ENCODE measurements at regions not wholly inside any gene's neighbourhood (a gene's known extent, or its start where the extent isn't known, plus 50 kb on each side); places are given as distances from the start of the nearest gene placed in this dataset.

DNA sequence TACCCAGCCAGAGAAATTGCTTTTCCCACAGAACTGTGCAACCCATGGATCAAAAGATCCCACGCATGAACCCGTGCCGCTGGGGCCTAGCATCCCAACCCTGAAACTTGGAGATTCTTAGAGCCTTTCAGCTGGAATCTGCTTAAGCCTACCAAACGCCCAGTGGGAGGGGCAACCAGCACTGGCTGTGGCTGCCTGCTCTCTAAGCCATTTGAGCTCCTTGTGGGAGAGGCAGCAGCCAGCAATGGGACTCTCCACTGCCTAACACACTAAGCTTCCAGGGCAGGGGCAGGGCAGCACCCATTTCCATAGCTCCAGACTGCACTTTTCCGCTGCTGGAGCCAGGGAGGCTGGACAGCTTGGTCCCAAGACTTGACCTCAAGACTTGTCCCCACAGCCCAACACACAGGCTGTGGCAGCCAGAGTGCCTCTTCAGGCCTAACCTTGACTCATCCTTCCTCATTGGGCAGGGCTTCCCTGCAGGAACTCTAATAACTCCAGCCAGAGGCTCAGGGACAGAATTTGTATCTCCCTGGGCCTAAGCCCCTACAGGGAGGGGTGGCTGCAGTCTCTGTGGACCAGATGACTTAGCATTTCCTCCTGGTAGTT, 437.4 kb downstream of the MTRR start:
- no peak for ATAC-seq (ENCODE audit: insufficient read depth, low FRiP score)
- Histone ChIP-seq H3K9ac (ENCODE audit: insufficient read depth in 1 of 2, low read length in 2 of 2) (no peak overlapping the region), H3K4me1 (ENCODE audit: control insufficient read depth in 5 of 5, insufficient read depth in 5 of 5, low read length in 5 of 5) (no peaks in the 10 kb centered on the region), H3K36me3 (ENCODE audit: control insufficient read depth in 4 of 4, insufficient read depth in 4 of 4, low read length in 4 of 4) (no peaks in the 10 kb centered on the region), H3K9me3 (ENCODE audit: control insufficient read depth in 4 of 4, insufficient read depth in 3 of 4, low read length in 3 of 4) (peaks cover 0 to 10% (median 5%) of the 10 kb centered on the region in 4 donors), H3K4me3 (no peak overlapping the region), H3K27me3 (ENCODE audit: control insufficient read depth in 3 of 3, insufficient read depth in 3 of 3, low read length in 2 of 3) (peaks cover 0 to 2% (median 0%) of the 10 kb centered on the region in 3 donors), H3K27ac (ENCODE audit: low read depth in 1 of 2, low read length in 1 of 2) (no peak overlapping the region)
- DNase-seq = no peak
- TF ChIP-seq, protein P1, sequence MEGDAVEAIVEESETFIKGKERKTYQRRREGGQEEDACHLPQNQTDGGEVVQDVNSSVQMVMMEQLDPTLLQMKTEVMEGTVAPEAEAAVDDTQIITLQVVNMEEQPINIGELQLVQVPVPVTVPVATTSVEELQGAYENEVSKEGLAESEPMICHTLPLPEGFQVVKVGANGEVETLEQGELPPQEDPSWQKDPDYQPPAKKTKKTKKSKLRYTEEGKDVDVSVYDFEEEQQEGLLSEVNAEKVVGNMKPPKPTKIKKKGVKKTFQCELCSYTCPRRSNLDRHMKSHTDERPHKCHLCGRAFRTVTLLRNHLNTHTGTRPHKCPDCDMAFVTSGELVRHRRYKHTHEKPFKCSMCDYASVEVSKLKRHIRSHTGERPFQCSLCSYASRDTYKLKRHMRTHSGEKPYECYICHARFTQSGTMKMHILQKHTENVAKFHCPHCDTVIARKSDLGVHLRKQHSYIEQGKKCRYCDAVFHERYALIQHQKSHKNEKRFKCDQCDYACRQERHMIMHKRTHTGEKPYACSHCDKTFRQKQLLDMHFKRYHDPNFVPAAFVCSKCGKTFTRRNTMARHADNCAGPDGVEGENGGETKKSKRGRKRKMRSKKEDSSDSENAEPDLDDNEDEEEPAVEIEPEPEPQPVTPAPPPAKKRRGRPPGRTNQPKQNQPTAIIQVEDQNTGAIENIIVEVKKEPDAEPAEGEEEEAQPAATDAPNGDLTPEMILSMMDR (IDR thresholded peaks at IDR 0.05; ENCODE audit: control extremely low read depth, extremely low read depth) = no peak
- 84 to 92% methylated on average over 5 of the region's 5 CpGs for WGBS, 2 donors

DNA sequence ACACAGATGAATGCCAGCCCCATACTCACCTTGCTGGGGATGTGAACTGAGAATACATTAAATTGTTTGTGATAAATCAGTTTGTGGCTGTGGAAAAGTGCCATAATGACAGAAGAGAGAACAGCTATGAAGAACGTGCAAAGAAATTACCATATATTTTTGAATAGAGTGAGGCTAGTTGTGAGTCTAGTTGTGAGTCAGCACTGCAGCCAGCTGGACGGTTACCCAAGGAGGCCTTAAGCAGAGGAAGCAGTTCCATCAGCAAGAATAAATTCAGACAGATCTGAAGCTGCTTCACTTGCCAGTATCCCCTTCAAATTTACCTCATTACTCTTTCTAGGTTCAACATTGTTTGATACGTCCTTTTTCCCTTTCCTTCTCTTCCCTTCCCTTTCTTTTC, 446.0 kb downstream of the MTRR start:
- H3K27me3 ChIP-seq (ENCODE audit: control insufficient read depth in 3 of 3, insufficient read depth in 3 of 3, low read length in 2 of 3) = no peaks in the 10 kb centered on the region
- no peak overlapping the region for H3K4me3 ChIP-seq
- H3K36me3 ChIP-seq (ENCODE audit: control insufficient read depth in 4 of 4, insufficient read depth in 4 of 4, low read length in 4 of 4) = no peaks in the 10 kb centered on the region
- H3K27ac ChIP-seq (ENCODE audit: low read depth in 1 of 2, low read length in 1 of 2) = no peak overlapping the region
- no peak for ATAC-seq (ENCODE audit: insufficient read depth, low FRiP score)
- TF ChIP-seq, protein P1 (IDR thresholded peaks at IDR 0.05; ENCODE audit: control extremely low read depth, extremely low read depth) = no peak
- H3K9ac ChIP-seq (ENCODE audit: insufficient read depth in 1 of 2, low read length in 2 of 2) = no peak overlapping the region
- no peaks in the 10 kb centered on the region for H3K4me1 ChIP-seq (ENCODE audit: control insufficient read depth in 5 of 5, insufficient read depth in 5 of 5, low read length in 5 of 5)
- DNase-seq = no peak
- H3K9me3 ChIP-seq (ENCODE audit: control insufficient read depth in 4 of 4, insufficient read depth in 3 of 4, low read length in 3 of 4) = peaks cover 0 to 4% (median under 1%) of the 10 kb centered on the region in 4 donors
- 63 to 67% methylated on average over 3 of the region's 3 CpGs for WGBS, 2 donors

DNA sequence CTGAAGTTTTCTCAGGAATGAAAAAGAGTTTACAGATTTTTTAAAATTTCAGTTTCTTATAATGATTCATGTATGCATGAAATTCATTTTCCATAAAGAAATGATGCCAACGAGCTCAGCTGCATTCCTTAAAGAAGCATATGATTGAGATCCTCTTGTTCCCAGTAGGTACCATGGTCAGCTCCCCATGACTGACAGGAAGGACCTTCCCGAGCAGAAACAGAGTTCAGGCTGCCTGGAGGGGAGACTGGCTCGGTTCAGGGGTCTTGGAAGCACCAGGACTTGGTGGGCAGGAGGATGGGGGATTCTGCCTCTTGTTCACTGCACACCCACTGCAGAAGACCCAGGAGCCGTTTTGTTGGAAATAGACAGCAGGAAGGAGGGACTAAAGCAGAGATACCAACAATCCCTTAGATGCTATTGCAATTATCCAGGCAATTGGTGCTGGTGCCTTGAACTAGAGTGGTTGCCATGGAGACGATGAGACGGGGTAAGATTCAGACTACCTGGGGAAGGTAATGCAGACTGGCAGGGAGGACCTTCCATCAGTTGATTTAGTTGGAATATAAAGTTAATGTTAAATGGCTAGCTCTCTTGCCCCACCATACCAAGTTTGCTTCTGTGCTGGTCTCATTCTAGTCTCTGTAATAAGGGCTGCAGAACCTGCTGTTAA, 447.8 kb downstream of the MTRR start:
- Histone ChIP-seq H3K27me3 (ENCODE audit: control insufficient read depth in 3 of 3, insufficient read depth in 3 of 3, low read length in 2 of 3) (no peaks in the 10 kb centered on the region), H3K4me3 (no peak overlapping the region), H3K9ac (ENCODE audit: insufficient read depth in 1 of 2, low read length in 2 of 2) (no peak overlapping the region), H3K36me3 (ENCODE audit: control insufficient read depth in 4 of 4, insufficient read depth in 4 of 4, low read length in 4 of 4) (no peaks in the 10 kb centered on the region), H3K27ac (ENCODE audit: low read depth in 1 of 2, low read length in 1 of 2) (no peak overlapping the region), H3K9me3 (ENCODE audit: control insufficient read depth in 4 of 4, insufficient read depth in 3 of 4, low read length in 3 of 4) (no peaks in the 10 kb centered on the region), H3K4me1 (ENCODE audit: control insufficient read depth in 5 of 5, insufficient read depth in 5 of 5, low read length in 5 of 5) (no peaks in the 10 kb centered on the region)
- ATAC-seq (ENCODE audit: insufficient read depth, low FRiP score) = no peak
- DNase-seq = peak in 1 of 3 donors; percentile 25
- TF ChIP-seq, protein P1 (IDR thresholded peaks at IDR 0.05; ENCODE audit: control extremely low read depth, extremely low read depth) = no peak
- WGBS, 2 donors = 31 to 34% methylated on average over 6 of the region's 6 CpGs

Measured in lung (tissue), 11 donors.